ENCODE measurements at regions not wholly inside any gene's neighbourhood (a gene's known extent, or its start where the extent isn't known, plus 50 kb on each side); places are given as distances from the start of the nearest gene placed in this dataset.

- Histone ChIP-seq H3K79me2 (ENCODE audit: insufficient read depth) (no peaks in the 10 kb centered on the region), H4K20me1 (ENCODE audit: insufficient read depth) (no peaks in the 10 kb centered on the region), H3K4me3 (no peak overlapping the region), H3K4me2 (ENCODE audit: unreplicated experiment) (no peak overlapping the region), H3K4me1 (ENCODE audit: insufficient read depth) (no peaks in the 10 kb centered on the region), H2AFZ (no peak overlapping the region), H3K9me2 (ENCODE audit: insufficient read depth) (no peaks in the 10 kb centered on the region), H3K27me3 (replicated peaks; ENCODE audit: insufficient read depth) (peaks cover 70% of the 10 kb centered on the region), H3K9ac (no peak overlapping the region), H3F3A (ENCODE audit: insufficient read depth) (no peaks in the 10 kb centered on the region), H3K36me3 (ENCODE audit: low read depth) (no peaks in the 10 kb centered on the region), H3K9me3 (ENCODE audit: low read depth) (no peaks in the 10 kb centered on the region), H3K27ac (no peak overlapping the region)
- TF ChIP-seq EZH2 (IDR thresholded peaks at IDR 0.05; ENCODE audit: insufficient read depth, poor library complexity, severe bottlenecking) (no peak), EZH2phosphoT487 (IDR thresholded peaks at IDR 0.05; ENCODE audit: insufficient read depth, low read depth) (no peak)
- in situ Hi-C loops (cut with MboI), result loop anchor here (25.0 kb wide), 1 partner anchor 509 kb away; no protein-coding TSS in a partner anchor
- no peak for DNase-seq
- WGBS, 2 experiments (ENCODE audit: low coverage in 1 of 2, low lambda C conversion rate in 2 of 2, missing lambda C conversion rate in 2 of 2), result 1% methylated on average over 9 of the region's 9 CpGs
Measured at GRCh38 chr2:222052934-222053367, 245.8 kb downstream of the PAX3 start.

GRCh38 chr2:222050981-222051380 lies 247.8 kb downstream of the PAX3 start:
- Histone ChIP-seq H3F3A (ENCODE audit: insufficient read depth) (no peaks in the 10 kb centered on the region), H3K9me3 (ENCODE audit: low read depth) (no peaks in the 10 kb centered on the region), H3K4me1 (ENCODE audit: insufficient read depth) (no peaks in the 10 kb centered on the region), H3K4me3 (no peak overlapping the region), H2AFZ (no peak overlapping the region), H3K9ac (no peak overlapping the region), H3K9me2 (ENCODE audit: insufficient read depth) (no peaks in the 10 kb centered on the region), H3K36me3 (ENCODE audit: low read depth) (no peaks in the 10 kb centered on the region), H4K20me1 (ENCODE audit: insufficient read depth) (no peaks in the 10 kb centered on the region), H3K4me2 (ENCODE audit: unreplicated experiment) (no peak overlapping the region), H3K27me3 (replicated peaks; ENCODE audit: insufficient read depth) (peaks cover 67% of the 10 kb centered on the region), H3K27ac (no peak overlapping the region), H3K79me2 (ENCODE audit: insufficient read depth) (no peaks in the 10 kb centered on the region)
- DNase-seq, result no peak
- in situ Hi-C loops (cut with MboI), result loop anchor here (25.0 kb wide), 1 partner anchor 511 kb away; no protein-coding TSS in a partner anchor
- TF ChIP-seq EZH2 (IDR thresholded peaks at IDR 0.05; ENCODE audit: insufficient read depth, poor library complexity, severe bottlenecking), result no peak
- TF ChIP-seq EZH2phosphoT487 (IDR thresholded peaks at IDR 0.05; ENCODE audit: insufficient read depth, low read depth), result no peak
- 50 to 58% methylated on average over 4 of the region's 4 CpGs for WGBS, 2 experiments (ENCODE audit: low coverage in 1 of 2, low lambda C conversion rate in 2 of 2, missing lambda C conversion rate in 2 of 2)

DNA sequence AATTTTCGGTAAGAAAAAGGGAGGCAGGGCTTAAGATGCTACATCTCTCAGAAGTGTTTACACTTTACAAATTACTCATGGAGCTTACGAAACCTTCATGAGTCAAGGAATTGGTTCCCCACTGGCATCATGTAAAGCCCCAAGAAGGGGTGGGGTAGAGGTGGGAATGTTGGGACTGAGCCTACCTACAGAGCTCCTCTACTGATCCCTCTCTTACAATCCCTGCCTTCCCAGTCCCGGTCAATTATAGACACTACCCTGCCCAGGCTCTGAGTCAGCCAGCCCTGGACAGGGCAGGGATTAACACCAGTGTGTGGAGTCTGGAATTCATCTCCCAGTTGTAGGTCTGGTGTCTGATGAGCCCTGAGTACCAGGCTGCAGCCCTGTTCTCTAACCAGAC lies 248.9 kb downstream of the PAX3 start:
- Histone ChIP-seq H3K9ac (no peak overlapping the region), H3K4me2 (ENCODE audit: unreplicated experiment) (no peak overlapping the region), H3K36me3 (ENCODE audit: low read depth) (no peaks in the 10 kb centered on the region), H3K9me2 (ENCODE audit: insufficient read depth) (no peaks in the 10 kb centered on the region), H3K27ac (no peak overlapping the region), H3K4me3 (no peak overlapping the region), H2AFZ (no peak overlapping the region), H3K79me2 (ENCODE audit: insufficient read depth) (no peaks in the 10 kb centered on the region), H3K27me3 (replicated peaks; ENCODE audit: insufficient read depth) (peaks cover 68% of the 10 kb centered on the region), H4K20me1 (ENCODE audit: insufficient read depth) (no peaks in the 10 kb centered on the region), H3K4me1 (ENCODE audit: insufficient read depth) (no peaks in the 10 kb centered on the region), H3F3A (ENCODE audit: insufficient read depth) (no peaks in the 10 kb centered on the region), H3K9me3 (ENCODE audit: low read depth) (no peaks in the 10 kb centered on the region)
- TF ChIP-seq EZH2phosphoT487 (IDR thresholded peaks at IDR 0.05; ENCODE audit: insufficient read depth, low read depth), result no peak
- TF ChIP-seq EZH2 (IDR thresholded peaks at IDR 0.05; ENCODE audit: insufficient read depth, poor library complexity, severe bottlenecking), result no peak
- in situ Hi-C loops (cut with MboI), result loop anchor here (25.0 kb wide), 1 partner anchor 512 kb away; no protein-coding TSS in a partner anchor
- 40 to 44% methylated on average over 3 of the region's 3 CpGs for whole genome bisulfite sequencing, 2 experiments (ENCODE audit: low coverage in 1 of 2, low lambda C conversion rate in 2 of 2, missing lambda C conversion rate in 2 of 2)
- peak; percentile 37 for DNase-seq

- 45 to 47% methylated on average over 4 of the region's 4 CpGs for WGBS, 2 experiments (ENCODE audit: low coverage in 1 of 2, low lambda C conversion rate in 2 of 2, missing lambda C conversion rate in 2 of 2)
Measured at GRCh38 chr2:222043897-222044296, 254.9 kb downstream of the PAX3 start.

GRCh38 chr2:222042666-222043065 lies 256.1 kb downstream of the PAX3 start:
- Histone ChIP-seq H3K4me1 (ENCODE audit: insufficient read depth) (no peaks in the 10 kb centered on the region; the same call in 1 of the 2 replicates), H3K9me3 (ENCODE audit: low read depth) (no peaks in the 10 kb centered on the region), H3K27me3 (replicated peaks; ENCODE audit: insufficient read depth) (peaks cover 47% of the 10 kb centered on the region), H3K27ac (no peak overlapping the region), H4K20me1 (ENCODE audit: insufficient read depth) (no peaks in the 10 kb centered on the region), H3K4me3 (no peak overlapping the region), H2AFZ (no peak overlapping the region), H3K4me2 (ENCODE audit: unreplicated experiment) (no peak overlapping the region), H3K36me3 (ENCODE audit: low read depth) (no peaks in the 10 kb centered on the region), H3K9ac (no peak overlapping the region), H3K9me2 (ENCODE audit: insufficient read depth) (no peaks in the 10 kb centered on the region), H3F3A (ENCODE audit: insufficient read depth) (no peaks in the 10 kb centered on the region), H3K79me2 (ENCODE audit: insufficient read depth) (no peaks in the 10 kb centered on the region)
- in situ Hi-C loops (cut with MboI), result no loop called here
- DNase-seq, result no peak
- TF ChIP-seq EZH2phosphoT487 (IDR thresholded peaks at IDR 0.05; ENCODE audit: insufficient read depth, low read depth), result no peak
- no peak for TF ChIP-seq EZH2 (IDR thresholded peaks at IDR 0.05; ENCODE audit: insufficient read depth, poor library complexity, severe bottlenecking)
- WGBS, 2 experiments (ENCODE audit: low coverage in 1 of 2, low lambda C conversion rate in 2 of 2, missing lambda C conversion rate in 2 of 2), result 24 to 28% methylated on average over 4 of the region's 4 CpGs

More at GRCh38 chr2:222043897-222044296, 254.9 kb downstream of the PAX3 start:
- Histone ChIP-seq H3K9me3 (ENCODE audit: low read depth) (no peaks in the 10 kb centered on the region), H2AFZ (no peak overlapping the region), H4K20me1 (ENCODE audit: insufficient read depth) (no peaks in the 10 kb centered on the region), H3F3A (ENCODE audit: insufficient read depth) (no peaks in the 10 kb centered on the region), H3K4me1 (ENCODE audit: insufficient read depth) (no peaks in the 10 kb centered on the region), H3K27me3 (replicated peaks; ENCODE audit: insufficient read depth) (peaks cover 60% of the 10 kb centered on the region), H3K4me3 (no peak overlapping the region), H3K4me2 (ENCODE audit: unreplicated experiment) (no peak overlapping the region), H3K79me2 (ENCODE audit: insufficient read depth) (no peaks in the 10 kb centered on the region), H3K9me2 (ENCODE audit: insufficient read depth) (no peaks in the 10 kb centered on the region), H3K9ac (no peak overlapping the region), H3K27ac (no peak overlapping the region), H3K36me3 (ENCODE audit: low read depth) (no peaks in the 10 kb centered on the region)
- DNase-seq, result no peak
- TF ChIP-seq EZH2phosphoT487 (IDR thresholded peaks at IDR 0.05; ENCODE audit: insufficient read depth, low read depth) (no peak), EZH2 (IDR thresholded peaks at IDR 0.05; ENCODE audit: insufficient read depth, poor library complexity, severe bottlenecking) (no peak)
- in situ Hi-C loops (cut with MboI), result no loop called here
